Stimulated activated CD4-positive, alpha-beta T cell treated with anti-CD3 and anti-CD28 coated beads, Interleukin-1b, Interleukin-23, amount 100 ng/mL, for 48 hours (primary cell): ENCODE measurements at regions not wholly inside any gene's neighbourhood (a gene's known extent, or its start where the extent isn't known, plus 50 kb on each side); places are given as distances from the start of the nearest gene placed in this dataset.

Source experiments
- DNase-seq: peaks from one replicate; pipeline ENCODE4 v3.0.0-alpha.2; 2020

GRCh38 chr21:34192646-34193285 is 119.4 kb downstream of the MRPS6 start:
- DNase-seq: no peak

- DNase-seq: no peak
These were observed 122.0 kb downstream of the MRPS6 start for GRCh38 chr21:34195335-34195734.

GRCh38 chr21:34196996-34197395 is 123.6 kb downstream of the MRPS6 start:
- no peak for DNase-seq

- no peak for DNase-seq
These were observed 124.2 kb downstream of the MRPS6 start for GRCh38 chr21:34197561-34197960.

- DNase-seq: peak; percentile 20
These were observed 125.1 kb downstream of the MRPS6 start for GRCh38 chr21:34198231-34199120.

GRCh38 chr21:34199121-34199910 is 125.9 kb downstream of the MRPS6 start:
- DNase-seq: no peak

- no peak for DNase-seq
These were observed 127.0 kb downstream of the MRPS6 start for GRCh38 chr21:34200288-34200905.

GRCh38 chr21:34201001-34201400 is 127.6 kb downstream of the MRPS6 start:
- no peak for DNase-seq

GRCh38 chr21:34201481-34201858 is 128.1 kb downstream of the MRPS6 start:
- no peak for DNase-seq

- DNase-seq: no peak
These were observed 129.4 kb downstream of the MRPS6 start for GRCh38 chr21:34202553-34203372.

- DNase-seq: no peak
These were observed 130.6 kb downstream of the MRPS6 start for GRCh38 chr21:34203851-34204420.

GRCh38 chr21:34204481-34205439 is 131.4 kb downstream of the MRPS6 start:
- no peak for DNase-seq

- DNase-seq: no peak
These were observed 132.6 kb downstream of the MRPS6 start for GRCh38 chr21:34205811-34206571.

- no peak for DNase-seq
These were observed 140.6 kb downstream of the MRPS6 start for GRCh38 chr21:34213959-34214358.

- DNase-seq: no peak
These were observed 142.1 kb downstream of the MRPS6 start for GRCh38 chr21:34215501-34215900.

GRCh38 chr21:34215911-34216717 is 142.7 kb downstream of the MRPS6 start:
- DNase-seq: no peak

GRCh38 chr21:34216718-34217032 is 143.3 kb downstream of the MRPS6 start:
- no peak for DNase-seq

GRCh38 chr21:34217263-34217662 is 143.9 kb downstream of the MRPS6 start:
- no peak for DNase-seq
